GM23338 (cell line): ENCODE measurements at regions not wholly inside any gene's neighbourhood (a gene's known extent, or its start where the extent isn't known, plus 50 kb on each side); places are given as distances from the start of the nearest gene placed in this dataset.

Experiments used
- CREB1 ChIP-seq: fragments of 250-450 bp; sonication (Bioruptor Pico); IDR thresholded peaks from 2 replicates; pipeline ENCODE4 v1.5.0; 2020; ENCODE audit warnings: low read depth, mild to moderate bottlenecking, moderate library complexity
- EZH2 ChIP-seq: fragments of 200-600 bp; sonication (generic); IDR thresholded peaks from one replicate; pipeline ENCODE4 v1.8.0; 2017; ENCODE audit warnings: antibody characterized with exemption, mild to moderate bottlenecking, low read depth; ENCODE audit not compliant: unreplicated experiment
- EZH2phosphoT487 ChIP-seq: fragments of 200-600 bp; sonication (generic); IDR thresholded peaks from one replicate; pipeline ENCODE4 v1.8.1; 2018; ENCODE audit warnings: antibody characterized with exemption; ENCODE audit not compliant: unreplicated experiment
- POLR2AphosphoS5 ChIP-seq: IDR thresholded peaks from 2 replicates; pipeline ENCODE4 v1.6.1; 2016; ENCODE audit warnings: antibody characterized with exemption, low read depth
- ZNF114 ChIP-seq: fragments of 250-450 bp; sonication (Bioruptor Pico); IDR thresholded peaks from 2 replicates; pipeline ENCODE4 v1.5.0; 2020; ENCODE audit warnings: mild to moderate bottlenecking, moderate library complexity
- TF ChIP-seq, protein P1 (sequence below), 2 experiments: fragments of 200-600 bp in 1 of 2; sonication (generic) in 1 of 2; conservative IDR thresholded peaks; 2 replicates each; pipeline versions ENCODE4 v1.5.1 to v1.6.1; 2016 to 2017; ENCODE audit warnings: antibody characterized with exemption in 2 of 2, low read depth in 2 of 2, mild to moderate bottlenecking in 2 of 2, moderate library complexity in 1 of 2
- TF ChIP-seq, protein P2 (sequence below): IDR thresholded peaks from one replicate; pipeline ENCODE4 v1.6.1; 2018; ENCODE audit warnings: antibody characterized with exemption; ENCODE audit not compliant: unreplicated experiment
- TF ChIP-seq, protein P3 (sequence below): IDR thresholded peaks from 2 replicates; pipeline ENCODE4 v1.6.1; 2016; ENCODE audit warnings: antibody characterized with exemption

DNA sequence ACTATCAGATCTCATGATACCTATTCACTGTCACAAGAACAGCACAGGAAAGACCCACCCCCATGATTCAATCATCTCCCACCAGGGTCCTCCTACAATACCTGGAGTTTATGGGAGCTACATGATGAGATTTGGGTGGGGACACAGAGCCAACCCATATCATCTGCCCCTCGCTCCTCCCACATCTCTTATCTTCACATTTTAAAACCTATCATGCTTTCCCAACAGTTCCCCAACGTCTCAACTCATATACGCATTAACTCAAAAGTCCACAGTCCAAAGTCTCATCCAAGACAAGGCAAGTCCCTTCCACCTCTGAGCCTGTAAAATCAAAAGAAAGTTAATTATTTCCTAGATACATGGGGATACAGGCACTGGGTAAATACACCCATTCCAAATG, 1185.2 kb downstream of the PCDH7 start:
- TF ChIP-seq, protein P1, sequence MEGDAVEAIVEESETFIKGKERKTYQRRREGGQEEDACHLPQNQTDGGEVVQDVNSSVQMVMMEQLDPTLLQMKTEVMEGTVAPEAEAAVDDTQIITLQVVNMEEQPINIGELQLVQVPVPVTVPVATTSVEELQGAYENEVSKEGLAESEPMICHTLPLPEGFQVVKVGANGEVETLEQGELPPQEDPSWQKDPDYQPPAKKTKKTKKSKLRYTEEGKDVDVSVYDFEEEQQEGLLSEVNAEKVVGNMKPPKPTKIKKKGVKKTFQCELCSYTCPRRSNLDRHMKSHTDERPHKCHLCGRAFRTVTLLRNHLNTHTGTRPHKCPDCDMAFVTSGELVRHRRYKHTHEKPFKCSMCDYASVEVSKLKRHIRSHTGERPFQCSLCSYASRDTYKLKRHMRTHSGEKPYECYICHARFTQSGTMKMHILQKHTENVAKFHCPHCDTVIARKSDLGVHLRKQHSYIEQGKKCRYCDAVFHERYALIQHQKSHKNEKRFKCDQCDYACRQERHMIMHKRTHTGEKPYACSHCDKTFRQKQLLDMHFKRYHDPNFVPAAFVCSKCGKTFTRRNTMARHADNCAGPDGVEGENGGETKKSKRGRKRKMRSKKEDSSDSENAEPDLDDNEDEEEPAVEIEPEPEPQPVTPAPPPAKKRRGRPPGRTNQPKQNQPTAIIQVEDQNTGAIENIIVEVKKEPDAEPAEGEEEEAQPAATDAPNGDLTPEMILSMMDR (conservative IDR thresholded peaks at IDR 0.05; ENCODE audit: low read depth in 2 of 2) = no peak
- TF ChIP-seq, protein P2, sequence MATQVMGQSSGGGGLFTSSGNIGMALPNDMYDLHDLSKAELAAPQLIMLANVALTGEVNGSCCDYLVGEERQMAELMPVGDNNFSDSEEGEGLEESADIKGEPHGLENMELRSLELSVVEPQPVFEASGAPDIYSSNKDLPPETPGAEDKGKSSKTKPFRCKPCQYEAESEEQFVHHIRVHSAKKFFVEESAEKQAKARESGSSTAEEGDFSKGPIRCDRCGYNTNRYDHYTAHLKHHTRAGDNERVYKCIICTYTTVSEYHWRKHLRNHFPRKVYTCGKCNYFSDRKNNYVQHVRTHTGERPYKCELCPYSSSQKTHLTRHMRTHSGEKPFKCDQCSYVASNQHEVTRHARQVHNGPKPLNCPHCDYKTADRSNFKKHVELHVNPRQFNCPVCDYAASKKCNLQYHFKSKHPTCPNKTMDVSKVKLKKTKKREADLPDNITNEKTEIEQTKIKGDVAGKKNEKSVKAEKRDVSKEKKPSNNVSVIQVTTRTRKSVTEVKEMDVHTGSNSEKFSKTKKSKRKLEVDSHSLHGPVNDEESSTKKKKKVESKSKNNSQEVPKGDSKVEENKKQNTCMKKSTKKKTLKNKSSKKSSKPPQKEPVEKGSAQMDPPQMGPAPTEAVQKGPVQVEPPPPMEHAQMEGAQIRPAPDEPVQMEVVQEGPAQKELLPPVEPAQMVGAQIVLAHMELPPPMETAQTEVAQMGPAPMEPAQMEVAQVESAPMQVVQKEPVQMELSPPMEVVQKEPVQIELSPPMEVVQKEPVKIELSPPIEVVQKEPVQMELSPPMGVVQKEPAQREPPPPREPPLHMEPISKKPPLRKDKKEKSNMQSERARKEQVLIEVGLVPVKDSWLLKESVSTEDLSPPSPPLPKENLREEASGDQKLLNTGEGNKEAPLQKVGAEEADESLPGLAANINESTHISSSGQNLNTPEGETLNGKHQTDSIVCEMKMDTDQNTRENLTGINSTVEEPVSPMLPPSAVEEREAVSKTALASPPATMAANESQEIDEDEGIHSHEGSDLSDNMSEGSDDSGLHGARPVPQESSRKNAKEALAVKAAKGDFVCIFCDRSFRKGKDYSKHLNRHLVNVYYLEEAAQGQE = no peak
- TF ChIP-seq, protein P3, sequence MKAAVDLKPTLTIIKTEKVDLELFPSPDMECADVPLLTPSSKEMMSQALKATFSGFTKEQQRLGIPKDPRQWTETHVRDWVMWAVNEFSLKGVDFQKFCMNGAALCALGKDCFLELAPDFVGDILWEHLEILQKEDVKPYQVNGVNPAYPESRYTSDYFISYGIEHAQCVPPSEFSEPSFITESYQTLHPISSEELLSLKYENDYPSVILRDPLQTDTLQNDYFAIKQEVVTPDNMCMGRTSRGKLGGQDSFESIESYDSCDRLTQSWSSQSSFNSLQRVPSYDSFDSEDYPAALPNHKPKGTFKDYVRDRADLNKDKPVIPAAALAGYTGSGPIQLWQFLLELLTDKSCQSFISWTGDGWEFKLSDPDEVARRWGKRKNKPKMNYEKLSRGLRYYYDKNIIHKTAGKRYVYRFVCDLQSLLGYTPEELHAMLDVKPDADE = no peak
- TF ChIP-seq EZH2 = no peak
- TF ChIP-seq POLR2AphosphoS5 = no peak
- TF ChIP-seq ZNF114 = no peak
- no peak for TF ChIP-seq CREB1 (CRISPR knock-in tag)
- TF ChIP-seq EZH2phosphoT487 = no peak
